ENCODE measurements at regions not wholly inside any gene's neighbourhood (a gene's known extent, or its start where the extent isn't known, plus 50 kb on each side); places are given as distances from the start of the nearest gene placed in this dataset.
"Not testable (repeated sequence)": the region's sequence is repeated elsewhere in the genome, so short reads cannot be mapped to it uniquely, and the experiment has no call there.

- H3K4me3 ChIP-seq (replicated peaks in 1 of 2; ENCODE audit: low read depth in 2 of 2, low read length in 2 of 2); DNase-seq (ENCODE audit: low read depth in 2 of 2): not testable (repeated sequence)
Observed at GRCh38 chr2:87649871-87650270, 98.0 kb upstream of the PLGLB2 start.

DNA sequence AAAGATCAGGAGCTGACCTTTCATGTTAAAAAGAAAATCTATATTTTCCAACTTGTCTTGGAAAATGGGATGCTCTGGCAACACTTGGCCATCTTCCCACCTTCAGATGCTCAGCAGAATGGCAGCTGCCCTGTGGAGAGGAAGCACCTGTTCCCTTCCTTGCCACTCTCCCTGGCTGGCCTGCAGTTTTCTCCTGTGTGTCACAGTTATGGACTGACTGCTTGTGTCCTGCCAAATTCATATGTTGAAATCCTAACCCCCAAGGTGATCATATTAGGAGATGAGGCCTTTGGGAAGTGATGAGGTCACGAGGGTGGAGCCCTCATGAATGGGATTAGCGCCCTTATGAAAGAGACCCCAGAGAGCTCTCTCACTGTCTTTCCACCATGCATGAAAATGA is 97.0 kb upstream of the PLGLB2 start:
- not testable (repeated sequence) for H3K4me3 ChIP-seq (replicated peaks in 1 of 2; ENCODE audit: low read depth in 2 of 2, low read length in 2 of 2); DNase-seq (ENCODE audit: low read depth in 2 of 2)

GRCh38 chr2:87651589-87651988 is 96.3 kb upstream of the PLGLB2 start:
- H3K4me3 ChIP-seq (replicated peaks in 1 of 2; ENCODE audit: low read depth in 2 of 2, low read length in 2 of 2); DNase-seq (ENCODE audit: low read depth in 2 of 2): not testable (repeated sequence)

GRCh38 chr2:87653373-87653772 is 94.5 kb upstream of the PLGLB2 start:
- H3K4me3 ChIP-seq (replicated peaks in 1 of 2; ENCODE audit: low read depth in 2 of 2, low read length in 2 of 2); DNase-seq (ENCODE audit: low read depth in 2 of 2): not testable (repeated sequence)

GRCh38 chr2:87654136-87654814 is 93.6 kb upstream of the PLGLB2 start:
- DNase-seq (ENCODE audit: low read depth in 2 of 2); H3K4me3 ChIP-seq (replicated peaks in 1 of 2; ENCODE audit: low read depth in 2 of 2, low read length in 2 of 2): not testable (repeated sequence)

DNA sequence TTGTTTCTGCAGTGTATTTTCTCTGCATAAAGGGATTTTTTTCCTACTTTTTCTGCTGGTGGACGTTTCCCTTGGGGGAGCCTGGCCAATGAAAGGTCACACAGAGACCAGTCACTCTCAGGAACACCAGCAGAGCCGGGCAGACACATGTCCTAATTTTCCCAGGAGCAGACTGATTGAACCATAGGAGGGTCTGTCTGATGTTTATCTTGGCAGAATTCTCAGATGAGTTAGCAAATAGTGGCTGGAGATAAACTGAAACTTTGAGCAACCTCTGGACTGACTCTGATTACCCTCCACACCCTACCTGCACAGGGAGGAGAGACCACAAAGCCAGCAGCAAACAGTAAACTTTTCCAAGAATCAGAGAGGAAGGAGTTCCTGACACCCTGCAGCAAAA is 90.0 kb upstream of the PLGLB2 start:
- DNase-seq (ENCODE audit: low read depth in 2 of 2); H3K4me3 ChIP-seq (replicated peaks in 1 of 2; ENCODE audit: low read depth in 2 of 2, low read length in 2 of 2): not testable (repeated sequence)

- not testable (repeated sequence) for DNase-seq (ENCODE audit: low read depth in 2 of 2); H3K4me3 ChIP-seq (replicated peaks in 1 of 2; ENCODE audit: low read depth in 2 of 2, low read length in 2 of 2)
Observed at GRCh38 chr2:87658357-87658756, 89.5 kb upstream of the PLGLB2 start.

- DNase-seq (ENCODE audit: low read depth in 2 of 2); H3K4me3 ChIP-seq (replicated peaks in 1 of 2; ENCODE audit: low read depth in 2 of 2, low read length in 2 of 2): not testable (repeated sequence)
Observed at GRCh38 chr2:87658976-87659375, 88.9 kb upstream of the PLGLB2 start.

DNA sequence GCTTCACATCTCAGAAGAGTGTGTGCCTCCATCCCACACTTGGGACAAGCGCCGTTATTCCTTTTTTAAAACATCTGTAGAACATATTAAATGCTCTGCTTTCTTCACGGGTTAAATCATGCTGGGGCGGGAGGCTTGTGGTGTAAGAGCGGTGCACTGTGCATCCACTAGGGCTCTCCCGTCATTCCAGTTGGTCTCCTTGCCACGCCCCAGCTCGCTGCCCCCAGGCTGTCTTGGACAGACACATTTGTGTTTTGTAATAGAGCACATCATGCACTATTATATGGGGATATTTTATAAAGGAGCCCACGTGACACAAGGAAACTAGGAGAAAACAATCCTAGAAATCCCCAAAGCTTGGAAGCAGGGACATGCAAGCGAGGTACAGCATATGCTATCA is 87.7 kb upstream of the PLGLB2 start:
- DNase-seq (ENCODE audit: low read depth in 2 of 2); H3K4me3 ChIP-seq (replicated peaks in 1 of 2; ENCODE audit: low read depth in 2 of 2, low read length in 2 of 2): not testable (repeated sequence)

- H3K4me3 ChIP-seq (replicated peaks in 1 of 2; ENCODE audit: low read depth in 2 of 2, low read length in 2 of 2); DNase-seq (ENCODE audit: low read depth in 2 of 2): not testable (repeated sequence)
Observed at GRCh38 chr2:87662316-87663290, 85.3 kb upstream of the PLGLB2 start.

DNA sequence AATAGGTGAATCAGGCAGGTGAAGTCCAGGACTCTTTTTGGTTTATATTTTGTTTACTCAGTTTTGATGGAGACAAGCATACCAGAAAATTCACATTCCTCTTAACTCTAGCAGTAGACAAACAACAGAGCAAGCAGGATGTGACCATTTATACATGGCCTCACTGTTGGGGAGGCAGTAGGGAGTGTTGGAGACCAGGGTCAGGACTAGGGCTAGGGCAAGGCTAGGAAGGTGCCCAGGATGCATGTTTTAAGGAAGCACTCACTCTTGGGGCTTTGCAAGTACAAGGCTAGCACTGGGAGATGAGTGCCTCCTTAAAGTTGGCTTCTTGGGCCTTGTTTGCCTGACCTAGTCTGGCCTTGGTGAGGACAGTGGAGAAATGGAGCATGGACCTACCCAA is 84.5 kb upstream of the PLGLB2 start:
- not testable (repeated sequence) for DNase-seq (ENCODE audit: low read depth in 2 of 2); H3K4me3 ChIP-seq (replicated peaks in 1 of 2; ENCODE audit: low read depth in 2 of 2, low read length in 2 of 2)

- not testable (repeated sequence) for H3K4me3 ChIP-seq (replicated peaks in 1 of 2; ENCODE audit: low read depth in 2 of 2, low read length in 2 of 2); DNase-seq (ENCODE audit: low read depth in 2 of 2)
Observed at GRCh38 chr2:87667027-87667426, 80.9 kb upstream of the PLGLB2 start.

DNA sequence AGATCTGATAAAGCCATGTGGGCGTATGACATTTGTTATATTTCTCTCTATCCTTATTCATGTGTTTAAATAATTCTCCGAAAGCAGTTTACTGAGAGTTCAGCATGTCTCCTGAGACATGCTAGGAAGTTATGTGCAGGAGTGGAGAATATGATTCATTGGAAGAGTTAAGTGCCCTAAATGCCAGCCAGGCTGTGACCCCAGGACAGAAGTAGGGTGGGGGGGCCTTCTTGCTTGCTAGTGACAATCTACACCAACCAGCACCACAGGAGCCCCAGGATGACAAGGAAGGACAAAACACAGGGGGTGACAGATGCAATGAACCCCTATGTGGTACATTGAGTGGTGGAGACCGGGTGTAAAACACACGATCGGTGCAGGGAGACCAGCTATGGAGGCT is 79.5 kb upstream of the PLGLB2 start:
- DNase-seq (ENCODE audit: low read depth in 2 of 2); H3K4me3 ChIP-seq (replicated peaks in 1 of 2; ENCODE audit: low read depth in 2 of 2, low read length in 2 of 2): not testable (repeated sequence)

DNA sequence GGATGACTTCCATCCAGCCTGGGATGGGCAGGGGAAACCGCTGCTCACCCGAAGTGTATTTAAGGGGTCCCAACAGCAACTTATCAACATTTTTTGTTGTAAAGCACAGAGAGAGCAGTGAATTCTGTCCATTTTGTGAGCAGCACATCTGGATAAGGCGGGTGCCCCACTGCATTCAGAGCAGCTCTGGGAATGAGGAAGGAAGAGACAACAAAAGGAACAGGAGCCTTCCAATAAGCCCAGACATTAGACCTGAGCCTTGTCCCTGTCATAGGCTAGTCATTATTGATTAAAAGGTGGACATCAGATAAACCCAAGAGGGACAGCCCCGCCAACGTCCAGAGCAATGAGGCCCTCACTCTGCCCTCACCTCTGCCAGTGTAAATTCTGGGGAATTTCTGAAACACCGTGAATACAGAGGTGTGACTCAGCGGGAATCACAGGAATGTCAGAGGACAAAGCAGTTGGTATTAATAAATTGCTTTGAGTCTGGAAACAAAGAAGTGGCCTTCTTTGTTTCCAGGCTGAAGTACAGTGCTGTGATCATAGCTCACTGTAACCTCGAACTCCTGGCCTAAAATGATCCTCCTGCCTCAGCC is 78.2 kb upstream of the PLGLB2 start:
- not testable (repeated sequence) for H3K4me3 ChIP-seq (replicated peaks in 1 of 2; ENCODE audit: low read depth in 2 of 2, low read length in 2 of 2); DNase-seq (ENCODE audit: low read depth in 2 of 2)

DNA sequence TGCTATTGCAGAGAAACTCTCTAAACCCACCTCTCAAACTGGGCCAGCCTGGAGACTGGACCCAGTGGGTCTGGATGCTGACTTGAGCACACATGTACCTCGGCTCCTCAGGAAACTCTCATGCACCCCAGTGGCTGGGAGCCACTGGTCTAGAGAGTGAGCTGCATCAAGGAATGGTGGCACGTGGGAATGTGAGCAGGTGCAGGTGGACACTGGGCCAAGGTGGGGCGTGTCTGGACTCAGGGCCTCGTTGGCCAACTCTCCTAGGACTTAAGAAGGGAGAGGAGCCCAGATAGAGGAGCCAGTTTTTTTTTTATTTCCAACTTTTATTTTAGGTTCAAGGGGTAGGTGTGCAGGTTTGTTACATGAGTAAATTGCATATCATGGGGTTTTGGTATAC is 75.5 kb upstream of the PLGLB2 start:
- H3K4me3 ChIP-seq (replicated peaks in 1 of 2; ENCODE audit: low read depth in 2 of 2, low read length in 2 of 2), result not testable (repeated sequence)

GRCh38 chr2:87674729-87675128 is 73.2 kb upstream of the PLGLB2 start:
- not testable (repeated sequence) for DNase-seq (ENCODE audit: low read depth in 2 of 2); H3K4me3 ChIP-seq (replicated peaks in 1 of 2; ENCODE audit: low read depth in 2 of 2, low read length in 2 of 2)

More for the DNA sequence above, 75.5 kb upstream of the PLGLB2 start:
- DNase-seq (ENCODE audit: low read depth in 2 of 2), result not testable (repeated sequence)

- DNase-seq (ENCODE audit: low read depth in 2 of 2); H3K4me3 ChIP-seq (replicated peaks in 1 of 2; ENCODE audit: low read depth in 2 of 2, low read length in 2 of 2): not testable (repeated sequence)
Observed at GRCh38 chr2:87675487-87675886, 72.4 kb upstream of the PLGLB2 start.

GRCh38 chr2:87677421-87677923 is 70.4 kb upstream of the PLGLB2 start:
- DNase-seq (ENCODE audit: low read depth in 2 of 2); H3K4me3 ChIP-seq (replicated peaks in 1 of 2; ENCODE audit: low read depth in 2 of 2, low read length in 2 of 2): not testable (repeated sequence)
